Neural crest cell (in vitro differentiated cells): ENCODE measurements at regions not wholly inside any gene's neighbourhood (a gene's known extent, or its start where the extent isn't known, plus 50 kb on each side); places are given as distances from the start of the nearest gene placed in this dataset.

ENCODE experiments used
- DNase-seq: peaks from one replicate; pipeline ENCODE4 v3.0.0; 2021; ENCODE audit warnings: low read depth, mixed read lengths, low spot score
- H3K27ac Mint-ChIP-seq: one replicate; pipeline ENCODE4 v1.8.0; 2021; ENCODE audit warnings: mild to moderate bottlenecking, mixed read lengths; ENCODE audit not compliant: unreplicated experiment
- H3K27me3 Mint-ChIP-seq: 2 replicates; pipeline ENCODE4 v1.8.0; 2021; ENCODE audit warnings: low read depth, mild to moderate bottlenecking, mixed read lengths
- H3K36me3 Mint-ChIP-seq: 2 replicates; pipeline ENCODE4 v1.8.0; 2021; ENCODE audit warnings: low read depth, mild to moderate bottlenecking, mixed read lengths
- H3K4me1 Mint-ChIP-seq: 2 replicates; pipeline ENCODE4 v1.8.0; 2021; ENCODE audit warnings: mixed read lengths
- H3K4me3 Mint-ChIP-seq: one replicate; pipeline ENCODE4 v1.8.0; 2021; ENCODE audit warnings: mild to moderate bottlenecking, mixed read lengths
- H3K9me3 Mint-ChIP-seq: 2 replicates; pipeline ENCODE4 v1.8.0; 2021; ENCODE audit warnings: mixed read lengths
- CTCF ChIP-seq: fragments of 200-600 bp; sonication (generic); conservative IDR thresholded peaks from 2 replicates; pipeline ENCODE4 v1.5.0; 2021; ENCODE audit warnings: antibody characterized with exemption, mild to moderate bottlenecking

- H3K27ac Mint-ChIP-seq, result no peak overlapping the region
- DNase-seq, result no peak
- peaks cover 2% of the 10 kb centered on the region for H3K36me3 Mint-ChIP-seq
- no peak for TF ChIP-seq CTCF
- peaks cover 14% of the 10 kb centered on the region for H3K9me3 Mint-ChIP-seq
- no peak overlapping the region for H3K4me3 Mint-ChIP-seq
- H3K4me1 Mint-ChIP-seq, result no peaks in the 10 kb centered on the region
- peaks cover 4% of the 10 kb centered on the region for H3K27me3 Mint-ChIP-seq
Observed at GRCh38 chr4:173883821-173884220, 353.8 kb upstream of the HAND2 start.

GRCh38 chr4:173880897-173881296 is 350.9 kb upstream of the HAND2 start:
- Mint-ChIP-seq H3K4me3 (no peak overlapping the region), H3K36me3 (no peaks in the 10 kb centered on the region)
- no peak for DNase-seq

GRCh38 chr4:173879509-173879908 is 349.5 kb upstream of the HAND2 start:
- no peak for DNase-seq
- H3K27me3 Mint-ChIP-seq, result no peaks in the 10 kb centered on the region
- H3K4me3 Mint-ChIP-seq, result no peak overlapping the region
- no peaks in the 10 kb centered on the region for H3K9me3 Mint-ChIP-seq
- no peaks in the 10 kb centered on the region for H3K36me3 Mint-ChIP-seq
- no peak for TF ChIP-seq CTCF
- H3K4me1 Mint-ChIP-seq, result peaks cover 6% of the 10 kb centered on the region
- no peak overlapping the region for H3K27ac Mint-ChIP-seq

More at GRCh38 chr4:173880897-173881296, 350.9 kb upstream of the HAND2 start:
- Mint-ChIP-seq H3K9me3 (no peaks in the 10 kb centered on the region), H3K4me1 (peaks cover under 1% of the 10 kb centered on the region), H3K27ac (no peak overlapping the region), H3K27me3 (no peaks in the 10 kb centered on the region)
- TF ChIP-seq CTCF, result no peak

- H3K27me3 Mint-ChIP-seq, result no peaks in the 10 kb centered on the region
- DNase-seq, result no peak
- H3K4me3 Mint-ChIP-seq, result no peak overlapping the region
- H3K27ac Mint-ChIP-seq, result no peak overlapping the region
- H3K4me1 Mint-ChIP-seq, result peaks cover 6% of the 10 kb centered on the region
- no peaks in the 10 kb centered on the region for H3K36me3 Mint-ChIP-seq
- no peaks in the 10 kb centered on the region for H3K9me3 Mint-ChIP-seq
- no peak for TF ChIP-seq CTCF
Observed at GRCh38 chr4:173878701-173879100, 348.7 kb upstream of the HAND2 start.

GRCh38 chr4:173871643-173872042 is 341.6 kb upstream of the HAND2 start:
- no peak overlapping the region for H3K27ac Mint-ChIP-seq
- TF ChIP-seq CTCF, result no peak
- H3K4me1 Mint-ChIP-seq, result peaks cover 16% of the 10 kb centered on the region
- no peaks in the 10 kb centered on the region for H3K27me3 Mint-ChIP-seq
- DNase-seq, result no peak
- H3K36me3 Mint-ChIP-seq, result no peaks in the 10 kb centered on the region
- no peak overlapping the region for H3K4me3 Mint-ChIP-seq
- no peaks in the 10 kb centered on the region for H3K9me3 Mint-ChIP-seq
